SK-N-SH treated with all-trans-retinoic acid at 6 μM for 48 hours (cell line): ENCODE measurements at regions not wholly inside any gene's neighbourhood (a gene's known extent, or its start where the extent isn't known, plus 50 kb on each side); places are given as distances from the start of the nearest gene placed in this dataset.

Experiments used
- BACH2 ChIP-seq: fragments of 250-450 bp; sonication (Bioruptor Pico); IDR thresholded peaks from 2 replicates; pipeline ENCODE4 v1.9.0; 2021; ENCODE audit warnings: mild to moderate bottlenecking, borderline replicate concordance
- GLIS3 ChIP-seq: fragments of 250-450 bp; sonication (Bioruptor Pico); IDR thresholded peaks from 2 replicates; pipeline ENCODE4 v1.5.0; 2020; ENCODE audit warnings: mild to moderate bottlenecking, moderate library complexity
- ISL1 ChIP-seq: fragments of 250-450 bp; sonication (Bioruptor Pico); IDR thresholded peaks from 2 replicates; pipeline ENCODE4 v2.1.2; 2022; ENCODE audit warnings: mild to moderate bottlenecking, moderate library complexity
- POU6F1 ChIP-seq: fragments of 250-450 bp; sonication (Bioruptor Pico); IDR thresholded peaks from 2 replicates; pipeline ENCODE4 v1.8.0; 2021; ENCODE audit warnings: low read depth, mild to moderate bottlenecking, moderate library complexity, borderline replicate concordance
- SNAI2 ChIP-seq: fragments of 250-450 bp; sonication (Bioruptor Pico); IDR thresholded peaks from 2 replicates; pipeline ENCODE4 v1.5.0; 2020; ENCODE audit warnings: mild to moderate bottlenecking, moderate library complexity
- ZNF565 ChIP-seq: fragments of 450-650 bp; formaldehyde crosslinking; conservative IDR thresholded peaks from 2 replicates; pipeline ENCODE4 v1.5.0; 2020; ENCODE audit warnings: low read depth, mild to moderate bottlenecking, moderate library complexity
- ZNF70 ChIP-seq: fragments of 450-650 bp; formaldehyde crosslinking; IDR thresholded peaks from 2 replicates; pipeline ENCODE4 v1.5.0; 2020; ENCODE audit warnings: mild to moderate bottlenecking, moderate library complexity
- TF ChIP-seq, protein P1 (sequence below): fragments of 250-450 bp; sonication (Bioruptor Pico); IDR thresholded peaks from 2 replicates; pipeline ENCODE4 v1.5.1; 2021; ENCODE audit warnings: mild to moderate bottlenecking, moderate library complexity

DNA sequence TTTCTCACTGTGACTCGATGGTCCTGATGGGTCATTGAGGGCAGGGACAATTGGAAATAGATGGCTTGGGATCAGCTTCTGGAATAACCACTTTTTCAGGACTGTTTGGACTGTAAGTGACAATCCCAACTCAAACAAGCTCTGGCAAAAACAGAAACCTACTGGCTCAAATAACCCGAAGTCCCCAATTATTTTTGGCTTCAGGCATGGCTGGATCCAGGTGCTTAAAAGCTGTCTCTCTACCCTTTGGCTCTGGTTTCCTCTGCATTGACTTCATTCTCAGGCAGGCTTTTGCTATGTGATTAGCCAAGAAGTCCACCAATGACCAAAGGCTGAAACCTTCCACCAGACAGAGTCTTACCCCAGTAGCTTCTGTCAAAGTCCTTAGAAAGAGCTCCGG lies 92.9 kb upstream of the PRR23E start:
- no peak for TF ChIP-seq SNAI2
- TF ChIP-seq ZNF70 (CRISPR knock-in tag), result no peak
- no peak for TF ChIP-seq ISL1 (CRISPR knock-in tag)
- TF ChIP-seq, protein P1, sequence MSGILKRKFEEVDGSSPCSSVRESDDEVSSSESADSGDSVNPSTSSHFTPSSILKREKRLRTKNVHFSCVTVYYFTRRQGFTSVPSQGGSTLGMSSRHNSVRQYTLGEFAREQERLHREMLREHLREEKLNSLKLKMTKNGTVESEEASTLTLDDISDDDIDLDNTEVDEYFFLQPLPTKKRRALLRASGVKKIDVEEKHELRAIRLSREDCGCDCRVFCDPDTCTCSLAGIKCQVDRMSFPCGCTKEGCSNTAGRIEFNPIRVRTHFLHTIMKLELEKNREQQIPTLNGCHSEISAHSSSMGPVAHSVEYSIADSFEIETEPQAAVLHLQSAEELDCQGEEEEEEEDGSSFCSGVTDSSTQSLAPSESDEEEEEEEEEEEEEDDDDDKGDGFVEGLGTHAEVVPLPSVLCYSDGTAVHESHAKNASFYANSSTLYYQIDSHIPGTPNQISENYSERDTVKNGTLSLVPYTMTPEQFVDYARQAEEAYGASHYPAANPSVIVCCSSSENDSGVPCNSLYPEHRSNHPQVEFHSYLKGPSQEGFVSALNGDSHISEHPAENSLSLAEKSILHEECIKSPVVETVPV (CRISPR knock-in tag), result no peak
- no peak for TF ChIP-seq GLIS3 (CRISPR knock-in tag)
- TF ChIP-seq POU6F1, result no peak
- no peak for TF ChIP-seq BACH2 (CRISPR knock-in tag)
- no peak for TF ChIP-seq ZNF565 (CRISPR knock-in tag)
